Neural cell (in vitro differentiated cells): ENCODE measurements at regions not wholly inside any gene's neighbourhood (a gene's known extent, or its start where the extent isn't known, plus 50 kb on each side); places are given as distances from the start of the nearest gene placed in this dataset.

Source experiments
- H2AFZ ChIP-seq: fragments of 200-600, 300-800 bp; sonication (generic), shearing (Covaris generic); 2 replicates; pipeline ENCODE4 v1.6.0; 2014; ENCODE audit warnings: low read depth, mild to moderate bottlenecking, antibody characterized with exemption, low read length, moderate library complexity
- H3F3A ChIP-seq: fragments of 200-600 bp; shearing (Covaris generic); 2 replicates; pipeline ENCODE4 v1.6.1; 2016; ENCODE audit warnings: mild to moderate bottlenecking, moderate library complexity, mixed read lengths, antibody characterized with exemption, low read length; ENCODE audit not compliant: insufficient read depth, poor library complexity, severe bottlenecking
- H3K27ac ChIP-seq: fragments of 200-600, 300-800 bp; sonication (generic), shearing (Covaris generic); 2 replicates; pipeline ENCODE4 v1.5.1; 2014; ENCODE audit warnings: mild to moderate bottlenecking, low read length, moderate library complexity
- H3K27me3 ChIP-seq: fragments of 300-800, 200-600 bp; sonication (generic), shearing (Covaris generic); 2 replicates; pipeline ENCODE4 v1.6.0; 2014; ENCODE audit warnings: mild to moderate bottlenecking, low read depth, low read length, moderate library complexity; ENCODE audit not compliant: insufficient read depth
- H3K36me3 ChIP-seq: fragments of 300-800, 200-600 bp; sonication (generic), shearing (Covaris generic); 2 replicates; pipeline ENCODE4 v1.5.1; 2014; ENCODE audit warnings: mild to moderate bottlenecking, antibody characterized with exemption, low read length, moderate library complexity; ENCODE audit not compliant: insufficient read depth
- H3K4me2 ChIP-seq: fragments of 300-800, 200-600 bp; sonication (generic), shearing (Covaris generic); 2 replicates; pipeline ENCODE4 v1.6.0; 2014; ENCODE audit warnings: mild to moderate bottlenecking, low read length
- H3K4me3 ChIP-seq: fragments of 300-800, 200-600 bp; sonication (generic), shearing (Covaris generic); 2 replicates; pipeline ENCODE4 v1.5.1; 2014; ENCODE audit warnings: mild to moderate bottlenecking, low read length, moderate library complexity
- H3K79me2 ChIP-seq: fragments of 200-600 bp; shearing (Covaris generic); replicated peaks from 2 replicates; pipeline ENCODE4 v1.6.0; 2014; ENCODE audit warnings: mild to moderate bottlenecking, low read length, moderate library complexity; ENCODE audit not compliant: insufficient read depth
- H3K9ac ChIP-seq: fragments of 300-800, 200-600 bp; sonication (generic), shearing (Covaris generic); 2 replicates; pipeline ENCODE4 v1.6.1; 2016; ENCODE audit warnings: mild to moderate bottlenecking, low read length, mixed read lengths
- H3K9me2 ChIP-seq: fragments of 200-600 bp; shearing (Covaris generic); 2 replicates; pipeline ENCODE4 v1.6.1; 2016; ENCODE audit warnings: mild to moderate bottlenecking, low read length, mixed read lengths; ENCODE audit not compliant: insufficient read depth
- H3K9me3 ChIP-seq: fragments of 200-600, 300-800 bp; sonication (generic), shearing (Covaris generic); 2 replicates; pipeline ENCODE4 v1.6.1; 2016; ENCODE audit warnings: mild to moderate bottlenecking, mixed run types, low read length, moderate library complexity, mixed read lengths
- H4K20me1 ChIP-seq: fragments of 200-600 bp; shearing (Covaris generic); 2 replicates; pipeline ENCODE4 v1.6.1; 2016; ENCODE audit warnings: mild to moderate bottlenecking, mixed run types; ENCODE audit not compliant: insufficient read depth
- CTCF ChIP-seq: fragments of 450-650 bp; IDR thresholded peaks from 2 replicates; pipeline ENCODE4 v1.5.1; 2014; ENCODE audit warnings: antibody characterized with exemption, mild to moderate bottlenecking, moderate library complexity; ENCODE audit not compliant: poor library complexity, severe bottlenecking
- EP300 ChIP-seq: fragments of 450-650 bp; conservative IDR thresholded peaks from 2 replicates; pipeline ENCODE4 v1.6.1; 2014; ENCODE audit warnings: antibody characterized with exemption, mild to moderate bottlenecking, moderate library complexity; ENCODE audit not compliant: poor library complexity, severe bottlenecking
- EZH2 ChIP-seq: fragments of 200-600, 300-800 bp; shearing (Covaris generic), sonication (generic); IDR thresholded peaks from 2 replicates; pipeline ENCODE4 v1.6.1; 2014; ENCODE audit warnings: antibody characterized with exemption, low read length, borderline replicate concordance, mild to moderate bottlenecking; ENCODE audit not compliant: insufficient read depth, poor library complexity, severe bottlenecking
- MXI1 ChIP-seq: fragments of 450-650 bp; conservative IDR thresholded peaks from 2 replicates; pipeline ENCODE4 v1.6.1; 2014; ENCODE audit warnings: antibody characterized with exemption, mild to moderate bottlenecking; ENCODE audit not compliant: poor library complexity, severe bottlenecking
- POLR2AphosphoS5 ChIP-seq: IDR thresholded peaks from 2 replicates; pipeline ENCODE4 v1.6.1; 2012
- RAD21 ChIP-seq: fragments of 450-650 bp; conservative IDR thresholded peaks from 2 replicates; pipeline ENCODE4 v1.6.1; 2014; ENCODE audit warnings: antibody characterized with exemption, mild to moderate bottlenecking, moderate library complexity
- REST ChIP-seq: IDR thresholded peaks from 2 replicates; pipeline ENCODE4 v1.6.1; 2012; ENCODE audit warnings: borderline replicate concordance
- SMC3 ChIP-seq: fragments of 450-650 bp; conservative IDR thresholded peaks from 2 replicates; pipeline ENCODE4 v1.6.1; 2014; ENCODE audit warnings: antibody characterized with exemption, mild to moderate bottlenecking, moderate library complexity; ENCODE audit not compliant: poor library complexity
- TAF1 ChIP-seq: IDR thresholded peaks from 2 replicates; pipeline ENCODE4 v1.6.1; 2012; ENCODE audit warnings: low read depth

DNA sequence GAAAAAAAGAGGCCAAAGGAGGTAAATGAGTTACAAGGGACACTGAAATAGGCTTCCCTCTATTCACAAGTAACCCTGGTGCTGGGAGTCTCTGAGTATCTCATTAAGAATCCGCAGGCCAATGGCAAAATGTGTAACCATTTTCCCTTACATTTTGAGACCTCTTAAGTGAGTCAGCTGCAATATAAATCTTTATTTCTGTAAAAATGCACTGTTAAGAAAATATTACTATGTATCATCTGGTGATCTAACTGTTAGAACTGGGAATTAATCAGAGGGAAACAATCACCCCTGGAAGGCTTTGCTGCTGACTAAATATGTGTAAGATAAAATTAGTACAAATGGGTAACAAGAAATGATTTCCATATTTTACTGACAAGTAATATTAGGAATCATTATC lies 483.1 kb upstream of the CHST9 start:
- H3F3A ChIP-seq: no peaks in the 10 kb centered on the region
- H4K20me1 ChIP-seq: no peaks in the 10 kb centered on the region
- no peaks in the 10 kb centered on the region for H3K36me3 ChIP-seq
- H3K4me2 ChIP-seq: no peak overlapping the region
- H3K4me3 ChIP-seq: no peak overlapping the region
- TF ChIP-seq RAD21: no peak
- no peak for TF ChIP-seq EP300
- no peak for TF ChIP-seq CTCF
- TF ChIP-seq POLR2AphosphoS5: no peak
- TF ChIP-seq EZH2: no peak
- no peaks in the 10 kb centered on the region for H3K79me2 ChIP-seq
- H3K9me2 ChIP-seq: no peaks in the 10 kb centered on the region
- H3K27ac ChIP-seq: no peak overlapping the region
- H2AFZ ChIP-seq: no peak overlapping the region
- H3K9me3 ChIP-seq: no peaks in the 10 kb centered on the region
- H3K27me3 ChIP-seq: no peaks in the 10 kb centered on the region
- no peak overlapping the region for H3K9ac ChIP-seq

DNA sequence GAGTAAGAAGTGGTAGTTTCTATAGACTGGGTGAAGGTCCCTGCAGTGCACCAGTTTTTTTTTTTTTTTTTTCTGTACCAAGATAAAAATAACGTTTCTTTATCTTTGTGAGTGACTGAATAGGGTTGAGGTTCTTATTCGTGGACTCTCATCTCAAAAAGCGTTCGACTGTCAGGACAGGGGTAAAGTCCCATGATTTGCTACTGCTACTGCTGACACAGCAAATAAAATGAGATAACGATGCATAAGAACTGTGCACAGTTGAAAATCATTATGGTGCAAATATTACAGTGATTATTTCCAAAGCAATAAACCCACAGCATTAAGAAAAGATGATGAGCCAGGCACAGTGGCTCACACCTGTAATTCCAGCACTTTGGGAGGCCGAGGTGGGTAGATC lies 482.0 kb upstream of the CHST9 start:
- Histone ChIP-seq H3K27ac (no peak overlapping the region), H3K9me3 (no peaks in the 10 kb centered on the region), H3K36me3 (no peaks in the 10 kb centered on the region), H3K4me2 (no peak overlapping the region), H3K9me2 (no peaks in the 10 kb centered on the region), H3K9ac (no peak overlapping the region), H4K20me1 (no peaks in the 10 kb centered on the region), H3K27me3 (no peaks in the 10 kb centered on the region), H2AFZ (no peak overlapping the region), H3K79me2 (no peaks in the 10 kb centered on the region), H3K4me3 (no peak overlapping the region), H3F3A (no peaks in the 10 kb centered on the region)
- no peak for TF ChIP-seq EP300
- TF ChIP-seq SMC3: no peak
- no peak for TF ChIP-seq TAF1
- no peak for TF ChIP-seq RAD21
- no peak for TF ChIP-seq CTCF
- TF ChIP-seq EZH2: no peak
- no peak for TF ChIP-seq REST
- TF ChIP-seq MXI1: no peak
- TF ChIP-seq POLR2AphosphoS5: no peak
